Common myeloid progenitor, CD34-positive (primary cell): ENCODE measurements at regions not wholly inside any gene's neighbourhood (a gene's known extent, or its start where the extent isn't known, plus 50 kb on each side); places are given as distances from the start of the nearest gene placed in this dataset.
A peak's percentile ranks its signal among the peaks of the same experiment; 100 is the strongest.
"Not testable (repeated sequence)": the region's sequence is repeated elsewhere in the genome, so short reads cannot be mapped to it uniquely, and the experiment has no call there.

Source experiments
- CTCF ChIA-PET: fragments of 350-600 bp; sonication (Branson Sonifier 250); formaldehyde crosslinking; loops from one replicate; lab custom pipeline; 2021; ENCODE audit warnings: antibody characterized with exemption; lab: Charles Lee
- POLR2A ChIA-PET: fragments of 350-600 bp; sonication (Branson Sonifier 250); formaldehyde crosslinking; loops from one replicate; lab custom pipeline; 2021; ENCODE audit warnings: antibody characterized with exemption; lab: Charles Lee
- DNase-seq, 3 donors: peaks; one replicate each; pipeline versions ENCODE4 v3.0.0 to v3.0.0-alpha.2; 2013
- H3K27ac ChIP-seq, 2 experiments: 1 replicate in 1 of 2; 2 replicates in 1 of 2; pipeline ENCODE4 v1.7.0; 2013; ENCODE audit warnings: inconsistent platforms in 2 of 2, low read length in 2 of 2, mild to moderate bottlenecking in 2 of 2, low read depth in 1 of 2, moderate library complexity in 1 of 2; ENCODE audit not compliant: severe bottlenecking in 2 of 2, insufficient read depth in 1 of 2, poor library complexity in 1 of 2
- H3K27me3 ChIP-seq, 5 experiments: replicated peaks in 2 of 5; 1 replicate in 3 of 5; 2 replicates in 2 of 5; pipeline versions ENCODE4 v1.6.1 to v1.7.0; 2013; ENCODE audit warnings: low read length in 4 of 5, mild to moderate bottlenecking in 2 of 5, moderate library complexity in 2 of 5, inconsistent platforms in 1 of 5; ENCODE audit not compliant: insufficient read depth in 5 of 5, control insufficient read depth in 4 of 5
- H3K36me3 ChIP-seq, 4 experiments: 1 replicate in 2 of 4; 2 replicates in 2 of 4; pipeline versions ENCODE4 v1.6.1 to v1.7.0; 2013; ENCODE audit warnings: low read length in 3 of 4, control low read depth in 1 of 4, mild to moderate bottlenecking in 1 of 4; ENCODE audit not compliant: control insufficient read depth in 4 of 4, insufficient read depth in 4 of 4
- H3K4me1 ChIP-seq, 4 experiments: 1 replicate in 3 of 4; 2 replicates in 1 of 4; pipeline versions ENCODE4 v1.6.1 to v1.7.1; 2013; ENCODE audit warnings: low read length in 3 of 4, mild to moderate bottlenecking in 3 of 4, control low read depth in 1 of 4, inconsistent platforms in 1 of 4, moderate library complexity in 1 of 4; ENCODE audit not compliant: control insufficient read depth in 4 of 4, insufficient read depth in 4 of 4; ENCODE audit errors: control extremely low read depth in 1 of 4
- H3K4me3 ChIP-seq, 7 experiments: 1 replicate in 4 of 7; 2 replicates in 3 of 7; pipeline versions ENCODE4 v1.5.1 to v1.7.0; 2013; ENCODE audit warnings: mild to moderate bottlenecking in 7 of 7, low read length in 6 of 7, moderate library complexity in 6 of 7, inconsistent platforms in 2 of 7, low read depth in 2 of 7, control low read depth in 1 of 7; ENCODE audit not compliant: insufficient read depth in 4 of 7, control insufficient read depth in 1 of 7; ENCODE audit errors: extremely low read depth in 1 of 7
- H3K9me3 ChIP-seq, 5 experiments: 1 replicate in 4 of 5; 2 replicates in 1 of 5; pipeline versions ENCODE4 v1.6.1 to v1.7.1; 2013; ENCODE audit warnings: low read length in 4 of 5, mild to moderate bottlenecking in 2 of 5, inconsistent platforms in 1 of 5, low read depth in 1 of 5, moderate library complexity in 1 of 5; ENCODE audit not compliant: control insufficient read depth in 4 of 5, insufficient read depth in 2 of 5; ENCODE audit errors: control extremely low read depth in 1 of 5
- WGBS: methylation state at CpG from one replicate; pipeline ENCODE4 v1.1.5; 2013; ENCODE audit not compliant: insufficient coverage; 5-methylcytosine and 5-hydroxymethylcytosine counted together

DNA sequence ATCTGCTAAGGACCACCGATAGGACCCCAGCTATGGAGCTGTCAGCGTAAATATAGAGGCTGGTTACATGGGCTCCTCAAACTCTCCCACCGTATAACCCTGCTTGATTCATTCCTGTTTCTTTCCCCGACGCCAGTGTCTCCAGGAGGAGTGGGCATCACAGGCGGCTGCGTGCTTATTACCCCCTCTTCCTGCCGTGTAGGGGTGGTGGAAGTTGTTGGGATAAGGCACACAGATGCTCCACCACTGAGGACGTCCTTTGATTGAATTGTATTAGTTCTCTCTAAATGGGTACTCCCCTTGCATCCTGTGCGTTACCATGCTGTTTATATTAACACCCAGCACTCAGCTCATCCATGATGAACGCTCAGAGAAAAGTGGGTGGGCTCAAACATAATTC, 104.6 kb downstream of the ZBTB18 start:
- H3K27ac ChIP-seq = no peak overlapping the region
- DNase-seq = no peak
- WGBS = 100% methylated on average over 4 of the region's 11 CpGs
- POLR2A ChIA-PET = no interaction called here
- H3K4me1 ChIP-seq = peaks cover 0 to 12% (median 5%) of the 10 kb centered on the region in 4 experiments
- no peaks in the 10 kb centered on the region for H3K27me3 ChIP-seq
- H3K4me3 ChIP-seq = no peak overlapping the region
- no peaks in the 10 kb centered on the region for H3K9me3 ChIP-seq
- CTCF ChIA-PET = no interaction called here
- no peaks in the 10 kb centered on the region for H3K36me3 ChIP-seq

DNA sequence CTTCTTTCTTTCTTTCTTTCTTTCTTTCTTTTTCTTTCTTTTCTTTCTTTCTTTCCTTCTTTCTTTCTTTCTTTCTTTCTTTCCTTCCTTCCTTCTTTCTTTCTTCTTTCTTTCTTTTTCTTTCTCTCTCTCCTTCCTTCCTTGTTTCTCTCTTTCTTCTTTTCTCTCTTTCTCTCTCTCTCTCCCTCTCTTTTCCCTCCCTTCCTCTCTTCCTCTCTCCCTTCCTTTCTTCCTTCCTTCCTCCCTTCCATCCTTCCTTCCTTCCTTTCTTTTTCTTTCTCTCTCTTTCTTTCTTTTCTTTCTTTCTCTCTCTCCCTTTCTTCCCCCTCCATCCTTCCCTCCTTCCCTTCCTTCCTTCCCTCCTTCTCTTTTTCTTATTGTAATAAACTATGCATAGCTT, 105.5 kb downstream of the ZBTB18 start:
- DNase-seq, CTCF ChIA-PET, H3K27ac ChIP-seq, H3K4me3 ChIP-seq, H3K36me3 ChIP-seq, H3K27me3 ChIP-seq, H3K9me3 ChIP-seq: not testable (repeated sequence)
- POLR2A ChIA-PET = interaction anchor here (0.7 kb wide), 1 partner anchor 351 kb away, joined by 3 read pairs; no protein-coding TSS in a partner anchor
- H3K4me1 ChIP-seq = peaks cover 0 to 17% (median 7%) of the 10 kb centered on the region in 4 experiments

DNA sequence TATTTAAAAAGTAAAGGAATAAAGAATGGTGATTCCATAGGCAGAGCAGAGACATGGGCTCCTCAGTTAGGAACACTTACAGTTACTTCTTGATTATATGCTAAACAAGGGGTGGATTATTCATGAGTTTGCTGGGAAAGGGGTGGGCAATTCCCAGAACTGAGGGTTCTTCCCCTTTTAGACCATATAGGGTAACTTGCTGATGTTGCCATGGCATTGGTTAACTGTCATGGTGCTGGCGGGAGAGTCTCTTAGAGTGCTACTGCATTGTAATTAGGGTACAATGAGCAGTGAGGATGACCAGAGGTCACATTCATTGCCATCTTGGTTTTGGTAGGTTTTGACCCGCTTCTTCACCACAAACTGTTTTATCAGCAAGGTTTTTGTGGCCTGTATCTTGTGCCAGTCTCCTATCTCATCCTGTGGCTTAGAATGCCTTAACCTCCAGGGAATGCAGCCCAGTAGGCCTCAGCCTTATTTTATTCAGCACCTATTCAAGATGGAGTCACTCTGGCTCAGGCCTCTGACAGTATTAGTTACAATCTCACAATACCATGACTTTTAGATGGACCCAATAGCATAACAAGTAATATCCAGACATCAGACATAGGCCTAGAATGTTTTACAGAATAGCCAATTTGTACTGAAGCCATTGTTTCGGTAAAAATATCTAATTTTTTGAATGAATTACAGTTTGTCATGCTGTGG, 106.8 kb downstream of the ZBTB18 start:
- ChIA-PET CTCF (no interaction called here), POLR2A (no interaction called here)
- WGBS = 71% methylated on average over 1 of the region's 3 CpGs
- no peaks in the 10 kb centered on the region for H3K9me3 ChIP-seq
- H3K36me3 ChIP-seq = no peaks in the 10 kb centered on the region
- H3K4me1 ChIP-seq = peaks cover 0 to 17% (median 7%) of the 10 kb centered on the region in 4 experiments
- H3K4me3 ChIP-seq = no peak overlapping the region
- H3K27me3 ChIP-seq = no peaks in the 10 kb centered on the region
- DNase-seq = peak in 1 of 3 donors; percentile 13
- no peak overlapping the region for H3K27ac ChIP-seq

- no peak for DNase-seq
- H3K36me3 ChIP-seq = no peaks in the 10 kb centered on the region
- CTCF ChIA-PET = no interaction called here
- H3K4me3 ChIP-seq = no peak overlapping the region
- 96% methylated on average over 4 of the region's 8 CpGs for WGBS
- H3K27me3 ChIP-seq = no peaks in the 10 kb centered on the region
- POLR2A ChIA-PET = interaction anchor here (0.7 to 0.8 kb wide), 2 partner anchors 39 to 230 kb away, joined by 3 read pairs; no protein-coding TSS in a partner anchor
- H3K9me3 ChIP-seq = no peaks in the 10 kb centered on the region
- H3K27ac ChIP-seq = no peak overlapping the region
- H3K4me1 ChIP-seq = peaks cover 0 to 23% (median 7%) of the 10 kb centered on the region in 4 experiments
Measured at GRCh38 chr1:244159646-244160045, 108.6 kb downstream of the ZBTB18 start.

- ChIA-PET POLR2A (interaction anchor here (0.7 to 0.8 kb wide), 2 partner anchors 38 to 231 kb away, joined by 3 read pairs; no protein-coding TSS in a partner anchor), CTCF (no interaction called here)
- peak; percentile 36 to 80 (median 78) for DNase-seq
- H3K9me3 ChIP-seq = no peaks in the 10 kb centered on the region
- 81% methylated on average over 4 of the region's 9 CpGs for WGBS
- H3K27me3 ChIP-seq = no peaks in the 10 kb centered on the region
- no peaks in the 10 kb centered on the region for H3K36me3 ChIP-seq
- H3K4me3 ChIP-seq = no peak overlapping the region
- peaks cover 0 to 23% (median 7%) of the 10 kb centered on the region in 4 experiments for H3K4me1 ChIP-seq
- H3K27ac ChIP-seq = no peak overlapping the region
Measured at GRCh38 chr1:244160455-244161235, 109.6 kb downstream of the ZBTB18 start.

DNA sequence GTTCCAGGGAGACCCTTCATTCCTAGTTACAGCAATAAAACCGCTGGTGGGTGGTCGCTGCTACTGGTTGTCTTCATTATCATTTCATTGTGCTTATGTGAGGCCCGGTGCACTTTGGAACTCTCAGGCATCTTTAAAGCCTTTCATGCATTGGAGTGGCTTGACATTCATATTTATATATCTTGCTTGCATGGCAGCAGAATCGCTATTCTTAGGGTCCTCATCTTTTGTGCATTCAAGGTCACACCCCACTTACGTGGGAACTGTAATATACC, 110.1 kb downstream of the ZBTB18 start:
- no peak overlapping the region for H3K27ac ChIP-seq
- no peaks in the 10 kb centered on the region for H3K9me3 ChIP-seq
- 94% methylated on average over 5 of the region's 5 CpGs for WGBS
- POLR2A ChIA-PET = no interaction called here
- H3K36me3 ChIP-seq = no peaks in the 10 kb centered on the region
- no peak overlapping the region for H3K4me3 ChIP-seq
- DNase-seq = no peak
- CTCF ChIA-PET = no interaction called here
- no peaks in the 10 kb centered on the region for H3K27me3 ChIP-seq
- H3K4me1 ChIP-seq = peaks cover 0 to 23% (median 7%) of the 10 kb centered on the region in 4 experiments
